H1 (cell line): ENCODE measurements at regions not wholly inside any gene's neighbourhood (a gene's known extent, or its start where the extent isn't known, plus 50 kb on each side); places are given as distances from the start of the nearest gene placed in this dataset.

Experiments
- CTCF ChIA-PET: fragments of 300-600 bp; sonication (Branson Sonifier 250); formaldehyde crosslinking; loops from one replicate; lab custom pipeline; 2021; ENCODE audit not compliant: partially characterized antibody; lab: Charles Lee
- POLR2A ChIA-PET: fragments of 300-600 bp; sonication (Branson Sonifier 250); formaldehyde crosslinking; loops from one replicate; lab custom pipeline; 2021; ENCODE audit warnings: inconsistent platforms; ENCODE audit not compliant: partially characterized antibody; lab: Charles Lee
- DNase-seq, 2 experiments: peaks; one replicate each; pipeline versions ENCODE4 v3.0.0 to v3.0.0-alpha.2; 2010 to 2022; ENCODE audit warnings: low spot score in 2 of 2, low read depth in 1 of 2, mixed read lengths in 1 of 2
- FAIRE-seq: peaks from 2 replicates; lab custom pipeline; 2011; peaks lifted over from hg19 to GRCh38; lab: Jason Lieb, UNC
- H2AFZ ChIP-seq: 2 replicates; pipeline ENCODE4 v1.8.1; 2012; ENCODE audit warnings: low read length, inconsistent platforms
- H2AK5ac ChIP-seq: 2 replicates; pipeline ENCODE4 v1.6.1; 2013; ENCODE audit warnings: low read depth, low read length
- H2BK120ac ChIP-seq: replicated peaks from 2 replicates; pipeline ENCODE3; 2013; ENCODE audit warnings: low read depth, low read length, inconsistent platforms
- H2BK12ac ChIP-seq: 2 replicates; pipeline ENCODE4 v1.6.1; 2013; ENCODE audit warnings: low read depth, low read length
- H2BK15ac ChIP-seq: 2 replicates; pipeline ENCODE4 v1.6.1; 2013; ENCODE audit warnings: low read length
- H2BK20ac ChIP-seq: 2 replicates; pipeline ENCODE4 v1.6.1; 2013; ENCODE audit warnings: low read length
- H2BK5ac ChIP-seq: 2 replicates; pipeline ENCODE4 v1.6.1; 2013; ENCODE audit warnings: low read depth, low read length
- H3K14ac ChIP-seq: 2 replicates; pipeline ENCODE4 v1.6.1; 2013; ENCODE audit warnings: inconsistent platforms; ENCODE audit not compliant: insufficient read length
- H3K18ac ChIP-seq: 2 replicates; pipeline ENCODE4 v1.6.1; 2013; ENCODE audit warnings: low read length; ENCODE audit errors: extremely low read depth
- H3K23ac ChIP-seq: 2 replicates; pipeline ENCODE4 v1.6.1; 2013; ENCODE audit warnings: inconsistent platforms; ENCODE audit not compliant: insufficient read length
- H3K23me2 ChIP-seq: 2 replicates; pipeline ENCODE4 v1.6.1; 2013; ENCODE audit warnings: low read depth, low read length
- H3K27ac ChIP-seq: 2 replicates; pipeline ENCODE4 v1.6.1; 2011; ENCODE audit warnings: low read depth, low read length, inconsistent platforms
- H3K27me3 ChIP-seq, 4 experiments: replicated peaks in 1 of 4; 1 replicate in 1 of 4; 2 replicates in 3 of 4; pipeline versions ENCODE4 v1.6.1 to v1.8.1; 2011 to 2013; ENCODE audit warnings: low read length in 3 of 4, mild to moderate bottlenecking in 3 of 4, inconsistent platforms in 2 of 4, mixed read lengths in 2 of 4, moderate library complexity in 1 of 4; ENCODE audit not compliant: control insufficient read depth in 3 of 4, insufficient read depth in 3 of 4; ENCODE audit errors: extremely low read depth in 1 of 4
- H3K36me3 ChIP-seq, 4 experiments: 2 replicates each; pipeline versions ENCODE4 v1.6.1 to v1.8.1; 2011 to 2013; ENCODE audit warnings: mild to moderate bottlenecking in 4 of 4, low read length in 3 of 4, moderate library complexity in 2 of 4, control low read depth in 1 of 4, inconsistent platforms in 1 of 4; ENCODE audit not compliant: insufficient read depth in 4 of 4, control insufficient read depth in 2 of 4
- H3K4ac ChIP-seq: replicated peaks from 2 replicates; pipeline ENCODE3; 2013; ENCODE audit warnings: low read length, low read depth, mixed read lengths, inconsistent platforms; ENCODE audit not compliant: insufficient read length
- H3K4me1 ChIP-seq, 4 experiments: replicated peaks in 1 of 4; 1 replicate in 1 of 4; 2 replicates in 3 of 4; pipeline versions ENCODE4 v1.6.1 to v1.8.1; 2011 to 2013; ENCODE audit warnings: low read length in 3 of 4, inconsistent platforms in 2 of 4, mixed read lengths in 1 of 4; ENCODE audit not compliant: insufficient read depth in 4 of 4, control insufficient read depth in 3 of 4
- H3K4me2 ChIP-seq, 2 experiments: 2 replicates each; pipeline versions ENCODE4 v1.6.1 to v1.8.1; 2011 to 2013; ENCODE audit warnings: low read depth in 2 of 2, low read length in 2 of 2, control low read depth in 1 of 2, inconsistent platforms in 1 of 2, mild to moderate bottlenecking in 1 of 2; ENCODE audit not compliant: insufficient read depth in 1 of 2
- H3K4me3 ChIP-seq, 4 experiments: fragments of 200-600, 300-600 bp in 1 of 4; sonication (generic), shearing (Covaris generic), sonication (Bioruptor Twin) in 1 of 4; 2 replicates each; pipeline versions ENCODE4 v1.5.1 to v1.8.1; 2011 to 2016; ENCODE audit warnings: low read length in 4 of 4, low read depth in 3 of 4, control low read depth in 2 of 4, inconsistent platforms in 2 of 4, mild to moderate bottlenecking in 2 of 4, mixed read lengths in 1 of 4, moderate library complexity in 1 of 4; ENCODE audit not compliant: insufficient read depth in 2 of 4; ENCODE audit errors: extremely low read depth in 1 of 4
- H3K56ac ChIP-seq: replicated peaks from 2 replicates; pipeline ENCODE3; 2013; ENCODE audit warnings: low read depth, mild to moderate bottlenecking, mixed read lengths, low read length, inconsistent platforms; ENCODE audit not compliant: insufficient read length
- H3K79me1 ChIP-seq: 2 replicates; pipeline ENCODE4 v1.6.1; 2013; ENCODE audit warnings: low read depth, low read length, control low read depth
- H3K79me2 ChIP-seq, 2 experiments: 2 replicates each; pipeline versions ENCODE4 v1.6.1 to v1.8.1; 2012 to 2013; ENCODE audit warnings: low read length in 2 of 2, mild to moderate bottlenecking in 2 of 2, inconsistent platforms in 1 of 2; ENCODE audit not compliant: insufficient read depth in 2 of 2, control insufficient read depth in 1 of 2
- H3K9ac ChIP-seq, 4 experiments: replicated peaks in 1 of 4; 1 replicate in 1 of 4; 2 replicates in 3 of 4; pipeline versions ENCODE4 v1.6.1 to v1.8.1; 2011 to 2013; ENCODE audit warnings: low read depth in 3 of 4, low read length in 3 of 4, control low read depth in 2 of 4, mild to moderate bottlenecking in 2 of 4, moderate library complexity in 2 of 4, inconsistent platforms in 1 of 4; ENCODE audit errors: extremely low read depth in 1 of 4
- H3K9me3 ChIP-seq, 2 experiments: 2 replicates each; pipeline versions ENCODE4 v1.6.1 to v1.8.1; 2012 to 2013; ENCODE audit warnings: mild to moderate bottlenecking in 2 of 2, moderate library complexity in 2 of 2, control low read depth in 1 of 2, inconsistent platforms in 1 of 2, low read depth in 1 of 2, low read length in 1 of 2, mixed read lengths in 1 of 2; ENCODE audit not compliant: insufficient read depth in 2 of 2
- H4K20me1 ChIP-seq, 2 experiments: replicated peaks in 1 of 2; 2 replicates each; pipeline versions ENCODE3 to v1.8.1; 2011 to 2013; ENCODE audit warnings: inconsistent platforms in 2 of 2, low read length in 2 of 2, mild to moderate bottlenecking in 1 of 2; ENCODE audit not compliant: insufficient read depth in 2 of 2, control insufficient read depth in 1 of 2
- H4K5ac ChIP-seq: 2 replicates; pipeline ENCODE4 v1.6.1; 2013; ENCODE audit warnings: low read length, low read depth, mixed read lengths, inconsistent platforms; ENCODE audit not compliant: insufficient read length
- H4K8ac ChIP-seq: 2 replicates; pipeline ENCODE4 v1.8.0; 2013; ENCODE audit warnings: mild to moderate bottlenecking, moderate library complexity, low read length, inconsistent platforms; ENCODE audit not compliant: insufficient read depth; ENCODE audit errors: extremely low read depth
- H4K91ac ChIP-seq: replicated peaks from 2 replicates; pipeline ENCODE3; 2013; ENCODE audit warnings: low read length, mixed read lengths, inconsistent platforms; ENCODE audit not compliant: insufficient read length
- HDAC2 ChIP-seq, 2 experiments: fragments of 300-600 bp in 1 of 2; sonication (generic) in 1 of 2; IDR thresholded peaks; 2 replicates each; pipeline ENCODE4 v1.6.1; 2011 to 2012; ENCODE audit warnings: low read depth in 2 of 2, low read length in 2 of 2, mild to moderate bottlenecking in 2 of 2, moderate library complexity in 2 of 2, borderline replicate concordance in 1 of 2, inconsistent platforms in 1 of 2
- WGBS, 2 experiments: shearing (Covaris generic) in 1 of 2; methylation state at CpG; one replicate each; pipeline versions ENCODE4 v1.1.6 to v1.1.7; 2013 to 2015; ENCODE audit warnings: low lambda C conversion rate in 2 of 2, mixed read lengths in 2 of 2, inconsistent platforms in 1 of 2, low coverage in 1 of 2, missing lambda C conversion rate in 1 of 2; ENCODE audit not compliant: insufficient replicate concordance in 2 of 2, insufficient coverage in 1 of 2, insufficient read length in 1 of 2; ENCODE audit errors: extremely low coverage in 1 of 2, missing lambda C conversion rate in 1 of 2; 5-methylcytosine and 5-hydroxymethylcytosine counted together

GRCh38 chr14:48967419-48967818 is 618.8 kb downstream of the RPS29 start:
- WGBS, 2 experiments: 96% methylated on average over 3 of the region's 3 CpGs; no CpG with 5 or more reads in 1 of the 2 experiments
- Histone ChIP-seq H3K9me3 (no peaks in the 10 kb centered on the region), H4K91ac (no peak overlapping the region), H3K79me1 (no peaks in the 10 kb centered on the region), H3K36me3 (no peaks in the 10 kb centered on the region), H2BK15ac (no peak overlapping the region), H3K4me1 (no peaks in the 10 kb centered on the region), H4K8ac (no peak overlapping the region), H3K4me3 (no peak overlapping the region), H3K18ac (no peak overlapping the region), H2BK5ac (no peak overlapping the region), H3K56ac (no peak overlapping the region), H2AK5ac (no peak overlapping the region), H3K4me2 (no peak overlapping the region), H3K79me2 (no peaks in the 10 kb centered on the region), H3K14ac (no peak overlapping the region)
- POLR2A ChIA-PET: no interaction called here
- DNase-seq (no peak), FAIRE-seq (no peak)
- CTCF ChIA-PET: interaction anchor here (0.6 kb wide), 2 partner anchors 8 to 157 kb away, joined by 3 to 5 read pairs; no protein-coding TSS in a partner anchor
- TF ChIP-seq HDAC2 (IDR thresholded peaks at IDR 0.05; ENCODE audit: borderline replicate concordance in 1 of 2, low read depth in 2 of 2, low read length in 2 of 2): no peak
- TF ChIP-seq, all 59 proteins: peak for 0
- H3K23me2 ChIP-seq: no peaks in the 10 kb centered on the region
- H4K20me1 ChIP-seq: no peaks in the 10 kb centered on the region
- H2AFZ ChIP-seq: no peak overlapping the region
- no peak overlapping the region for H2BK12ac ChIP-seq
- no peak overlapping the region for H2BK120ac ChIP-seq
- no peak overlapping the region for H3K27ac ChIP-seq
- H4K5ac ChIP-seq: no peak overlapping the region
- no peak overlapping the region for H2BK20ac ChIP-seq
- H3K9ac ChIP-seq: no peak overlapping the region
- H3K27me3 ChIP-seq: no peaks in the 10 kb centered on the region
- H3K4ac ChIP-seq: no peak overlapping the region
- no peak overlapping the region for H3K23ac ChIP-seq
